Activated naive CD4-positive, alpha-beta T cell treated with anti-CD3 and anti-CD28 coated beads, Interleukin-2, amount 50 U/mL, for 72 hours (primary cell): ENCODE measurements at regions not wholly inside any gene's neighbourhood (a gene's known extent, or its start where the extent isn't known, plus 50 kb on each side); places are given as distances from the start of the nearest gene placed in this dataset.
"Not testable (repeated sequence)": the region's sequence is repeated elsewhere in the genome, so short reads cannot be mapped to it uniquely, and the experiment has no call there.

ENCODE experiments used
- ATAC-seq, 2 donors: fragments of 150-1000 bp; cut with Tn5 transposase; 2 replicates each; pipeline ENCODE4 v1.10.0; 2021; ENCODE audit warnings: mild to moderate bottlenecking in 2 of 2, moderate library complexity in 2 of 2
- DNase-seq, 2 donors: peaks; one replicate each; pipeline ENCODE4 v3.0.0; 2021 to 2022; ENCODE audit warnings: low spot score in 2 of 2
- H3K27ac Mint-ChIP-seq, 2 donors: one replicate each; pipeline ENCODE4 v1.8.0; 2022; ENCODE audit warnings: mild to moderate bottlenecking in 2 of 2, mixed read lengths in 2 of 2
- H3K36me3 Mint-ChIP-seq, 2 donors: one replicate each; pipeline ENCODE4 v1.8.0; 2022; ENCODE audit warnings: mixed read lengths in 2 of 2
- H3K9me3 Mint-ChIP-seq, 2 donors: one replicate each; pipeline ENCODE4 v1.8.0; 2022; ENCODE audit warnings: mixed read lengths in 2 of 2

DNA sequence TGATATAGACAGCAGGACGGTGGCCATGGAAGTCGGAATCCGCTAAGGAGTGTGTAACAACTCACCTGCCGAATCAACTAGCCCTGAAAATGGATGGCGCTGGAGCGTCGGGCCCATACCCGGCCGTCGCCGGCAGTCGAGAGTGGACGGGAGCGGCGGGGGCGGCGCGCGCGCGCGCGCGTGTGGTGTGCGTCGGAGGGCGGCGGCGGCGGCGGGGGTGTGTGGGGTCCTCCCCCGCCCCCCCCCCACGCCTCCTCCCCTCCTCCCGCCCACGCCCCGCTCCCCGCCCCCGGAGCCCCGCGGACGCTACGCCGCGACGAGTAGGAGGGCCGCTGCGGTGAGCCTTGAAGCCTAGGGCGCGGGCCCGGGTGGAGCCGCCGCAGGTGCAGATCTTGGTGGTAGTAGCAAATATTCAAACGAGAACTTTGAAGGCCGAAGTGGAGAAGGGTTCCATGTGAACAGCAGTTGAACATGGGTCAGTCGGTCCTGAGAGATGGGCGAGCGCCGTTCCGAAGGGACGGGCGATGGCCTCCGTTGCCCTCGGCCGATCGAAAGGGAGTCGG lies 2261.2 kb upstream of the TPTE start:
- H3K27ac Mint-ChIP-seq, H3K9me3 Mint-ChIP-seq, H3K36me3 Mint-ChIP-seq: not testable (repeated sequence)

More for the DNA sequence above, 2261.2 kb upstream of the TPTE start:
- not testable (repeated sequence) for DNase-seq, ATAC-seq
